Gastroesophageal sphincter (tissue), 3 donors: ENCODE measurements at regions not wholly inside any gene's neighbourhood (a gene's known extent, or its start where the extent isn't known, plus 50 kb on each side); places are given as distances from the start of the nearest gene placed in this dataset.

ENCODE experiments used
- CTCF ChIP-seq, 4 experiments: fragments of 200-600 bp in 2 of 4; fragments of 450-650 bp in 2 of 4; sonication (generic) in 1 of 4; IDR thresholded peaks; one replicate each; pipeline ENCODE4 v1.5.1; 2017 to 2019; ENCODE audit warnings: antibody characterized with exemption in 4 of 4, mild to moderate bottlenecking in 2 of 4, moderate library complexity in 2 of 4
- POLR2A ChIP-seq, 2 donors: fragments of 450-650 bp; IDR thresholded peaks; one replicate each; pipeline ENCODE4 v1.6.1; 2017; ENCODE audit warnings: antibody characterized with exemption in 2 of 2, mild to moderate bottlenecking in 2 of 2, moderate library complexity in 1 of 2
- POLR2AphosphoS5 ChIP-seq: sonication (generic); formaldehyde crosslinking; IDR thresholded peaks from one replicate; pipeline ENCODE4 v1.6.1; 2017; ENCODE audit warnings: antibody characterized with exemption

- TF ChIP-seq CTCF (IDR thresholded peaks at IDR 0.05) (no peak), POLR2AphosphoS5 (no peak), POLR2A (IDR thresholded peaks at IDR 0.05) (no peak)
Observed at GRCh38 chr12:87141091-87141490, 884.9 kb upstream of the MGAT4C start.
